SK-N-MC (cell line): ENCODE measurements at regions not wholly inside any gene's neighbourhood (a gene's known extent, or its start where the extent isn't known, plus 50 kb on each side); places are given as distances from the start of the nearest gene placed in this dataset.

Source experiments
- DNase-seq: peaks from one replicate; pipeline ENCODE4 v3.0.0-alpha.2; 2011; ENCODE audit warnings: low read depth, low spot score
- H3K27ac ChIP-seq: fragments of 200-600 bp; sonication (generic); 2 replicates; pipeline ENCODE4 v1.5.1; 2016; ENCODE audit warnings: mixed run types
- H3K36me3 ChIP-seq: fragments of 200-600 bp; sonication (generic); 2 replicates; pipeline ENCODE4 v1.6.1; 2017; ENCODE audit warnings: antibody characterized with exemption, low read length, mixed read lengths; ENCODE audit not compliant: insufficient read depth
- H3K4me3 ChIP-seq: fragments of 200-600 bp; sonication (generic); 2 replicates; pipeline ENCODE4 v1.5.1; 2016
- H3K9ac ChIP-seq: fragments of 200-600 bp; sonication (generic); 2 replicates; pipeline ENCODE4 v1.8.0; 2017; ENCODE audit warnings: mixed run types, mixed read lengths; ENCODE audit not compliant: insufficient read length
- H3K9me3 ChIP-seq: fragments of 200-600 bp; sonication (generic); 2 replicates; pipeline ENCODE4 v1.6.1; 2017; ENCODE audit warnings: low read depth, mild to moderate bottlenecking, antibody characterized with exemption, low read length, moderate library complexity, mixed read lengths
- EZH2 ChIP-seq: fragments of 200-600 bp; sonication (generic); IDR thresholded peaks from one replicate; pipeline ENCODE4 v1.6.1; 2017; ENCODE audit warnings: antibody characterized with exemption
- FOXP2 ChIP-seq: optimal IDR thresholded peaks from 2 replicates; pipeline ENCODE3; 2011; ENCODE audit warnings: mild to moderate bottlenecking, moderate library complexity; ENCODE audit not compliant: insufficient read depth; ENCODE audit errors: extremely low read length, control extremely low read depth
- POLR2AphosphoS5 ChIP-seq: IDR thresholded peaks from 2 replicates; pipeline ENCODE4 v1.6.1; 2012; ENCODE audit warnings: mild to moderate bottlenecking, low read depth, low read length, borderline replicate concordance

GRCh38 chr2:11067221-11068078 is 87.8 kb upstream of the SLC66A3 start:
- no peak overlapping the region for H3K4me3 ChIP-seq
- H3K36me3 ChIP-seq: no peaks in the 10 kb centered on the region
- no peak for TF ChIP-seq FOXP2
- TF ChIP-seq EZH2: no peak
- TF ChIP-seq POLR2AphosphoS5: no peak
- H3K27ac ChIP-seq: no peak overlapping the region
- no peak for DNase-seq
- H3K9me3 ChIP-seq: no peaks in the 10 kb centered on the region
- H3K9ac ChIP-seq: no peak overlapping the region

- no peaks in the 10 kb centered on the region for H3K9me3 ChIP-seq
- H3K9ac ChIP-seq: no peak overlapping the region
- H3K27ac ChIP-seq: no peak overlapping the region
- DNase-seq: no peak
- TF ChIP-seq EZH2 (no peak), POLR2AphosphoS5 (no peak), FOXP2 (no peak)
- H3K36me3 ChIP-seq: no peaks in the 10 kb centered on the region
- H3K4me3 ChIP-seq: no peak overlapping the region
These were observed 87.1 kb upstream of the SLC66A3 start for GRCh38 chr2:11068079-11068741.

GRCh38 chr2:11068856-11069526 is 86.3 kb upstream of the SLC66A3 start:
- no peaks in the 10 kb centered on the region for H3K36me3 ChIP-seq
- TF ChIP-seq FOXP2: no peak
- TF ChIP-seq EZH2: no peak
- TF ChIP-seq POLR2AphosphoS5: no peak
- no peak overlapping the region for H3K9ac ChIP-seq
- no peak overlapping the region for H3K27ac ChIP-seq
- no peaks in the 10 kb centered on the region for H3K9me3 ChIP-seq
- DNase-seq: no peak
- no peak overlapping the region for H3K4me3 ChIP-seq

GRCh38 chr2:11069566-11070185 is 85.6 kb upstream of the SLC66A3 start:
- Histone ChIP-seq H3K9me3 (no peaks in the 10 kb centered on the region), H3K9ac (no peak overlapping the region), H3K36me3 (no peaks in the 10 kb centered on the region), H3K27ac (no peak overlapping the region), H3K4me3 (no peak overlapping the region)
- DNase-seq: no peak
- TF ChIP-seq FOXP2 (no peak), POLR2AphosphoS5 (no peak), EZH2 (no peak)

GRCh38 chr2:11071211-11071610 is 84.1 kb upstream of the SLC66A3 start:
- no peak for DNase-seq
- no peaks in the 10 kb centered on the region for H3K9me3 ChIP-seq
- TF ChIP-seq FOXP2 (no peak), POLR2AphosphoS5 (no peak), EZH2 (no peak)
- H3K27ac ChIP-seq: no peak overlapping the region
- no peak overlapping the region for H3K9ac ChIP-seq
- no peak overlapping the region for H3K4me3 ChIP-seq
- no peaks in the 10 kb centered on the region for H3K36me3 ChIP-seq

- TF ChIP-seq EZH2 (no peak), FOXP2 (no peak), POLR2AphosphoS5 (no peak)
- Histone ChIP-seq H3K9me3 (no peaks in the 10 kb centered on the region), H3K27ac (no peak overlapping the region), H3K36me3 (no peaks in the 10 kb centered on the region), H3K4me3 (no peak overlapping the region), H3K9ac (no peak overlapping the region)
- DNase-seq: no peak
These were observed 83.3 kb upstream of the SLC66A3 start for GRCh38 chr2:11071939-11072338.

- H3K36me3 ChIP-seq: no peaks in the 10 kb centered on the region
- DNase-seq: no peak
- H3K9ac ChIP-seq: no peak overlapping the region
- no peak overlapping the region for H3K4me3 ChIP-seq
- no peak overlapping the region for H3K27ac ChIP-seq
- H3K9me3 ChIP-seq: no peaks in the 10 kb centered on the region
- TF ChIP-seq EZH2: no peak
- TF ChIP-seq POLR2AphosphoS5: no peak
- no peak for TF ChIP-seq FOXP2
These were observed 82.7 kb upstream of the SLC66A3 start for GRCh38 chr2:11072550-11072949.

- Histone ChIP-seq H3K27ac (no peak overlapping the region), H3K4me3 (no peak overlapping the region)
- no peak for DNase-seq
These were observed 82.0 kb upstream of the SLC66A3 start for GRCh38 chr2:11073251-11073650.

More at GRCh38 chr2:11073251-11073650, 82.0 kb upstream of the SLC66A3 start:
- H3K36me3 ChIP-seq: no peaks in the 10 kb centered on the region
- no peak overlapping the region for H3K9ac ChIP-seq
- TF ChIP-seq FOXP2 (no peak), POLR2AphosphoS5 (no peak), EZH2 (no peak)
- no peaks in the 10 kb centered on the region for H3K9me3 ChIP-seq
